PFSK-1 (cell line): ENCODE measurements at regions not wholly inside any gene's neighbourhood (a gene's known extent, or its start where the extent isn't known, plus 50 kb on each side); places are given as distances from the start of the nearest gene placed in this dataset.

Source experiments
- FOXP2 ChIP-seq: optimal IDR thresholded peaks from 2 replicates; pipeline ENCODE3; 2011; ENCODE audit warnings: borderline replicate concordance, control low read depth, inconsistent platforms; ENCODE audit not compliant: insufficient read depth; ENCODE audit errors: extremely low read length, extremely low read depth
- POLR2AphosphoS5 ChIP-seq: IDR thresholded peaks from 2 replicates; pipeline ENCODE4 v1.6.1; 2012; ENCODE audit warnings: low read depth, mild to moderate bottlenecking, control low read depth, low read length, moderate library complexity
- SIN3A ChIP-seq: IDR thresholded peaks from 2 replicates; pipeline ENCODE4 v1.6.1; 2012; ENCODE audit warnings: mild to moderate bottlenecking, low read length, moderate library complexity, borderline replicate concordance; ENCODE audit not compliant: insufficient read depth
- TAF1 ChIP-seq: IDR thresholded peaks from 2 replicates; pipeline ENCODE4 v1.6.1; 2012; ENCODE audit warnings: low read length, control low read depth, borderline replicate concordance; ENCODE audit not compliant: insufficient read depth
- TF ChIP-seq, protein P1 (sequence below), 2 experiments: IDR thresholded peaks; 2 replicates each; pipeline versions ENCODE4 v1.6.1 to v1.8.0; 2011 to 2012; ENCODE audit warnings: low read depth in 2 of 2, low read length in 2 of 2, control low read depth in 1 of 2, inconsistent platforms in 1 of 2, mild to moderate bottlenecking in 1 of 2, moderate library complexity in 1 of 2; ENCODE audit not compliant: insufficient read depth in 1 of 2

GRCh38 chr2:145431181-145431951 is 911.4 kb upstream of the ZEB2 start:
- TF ChIP-seq, protein P1, sequence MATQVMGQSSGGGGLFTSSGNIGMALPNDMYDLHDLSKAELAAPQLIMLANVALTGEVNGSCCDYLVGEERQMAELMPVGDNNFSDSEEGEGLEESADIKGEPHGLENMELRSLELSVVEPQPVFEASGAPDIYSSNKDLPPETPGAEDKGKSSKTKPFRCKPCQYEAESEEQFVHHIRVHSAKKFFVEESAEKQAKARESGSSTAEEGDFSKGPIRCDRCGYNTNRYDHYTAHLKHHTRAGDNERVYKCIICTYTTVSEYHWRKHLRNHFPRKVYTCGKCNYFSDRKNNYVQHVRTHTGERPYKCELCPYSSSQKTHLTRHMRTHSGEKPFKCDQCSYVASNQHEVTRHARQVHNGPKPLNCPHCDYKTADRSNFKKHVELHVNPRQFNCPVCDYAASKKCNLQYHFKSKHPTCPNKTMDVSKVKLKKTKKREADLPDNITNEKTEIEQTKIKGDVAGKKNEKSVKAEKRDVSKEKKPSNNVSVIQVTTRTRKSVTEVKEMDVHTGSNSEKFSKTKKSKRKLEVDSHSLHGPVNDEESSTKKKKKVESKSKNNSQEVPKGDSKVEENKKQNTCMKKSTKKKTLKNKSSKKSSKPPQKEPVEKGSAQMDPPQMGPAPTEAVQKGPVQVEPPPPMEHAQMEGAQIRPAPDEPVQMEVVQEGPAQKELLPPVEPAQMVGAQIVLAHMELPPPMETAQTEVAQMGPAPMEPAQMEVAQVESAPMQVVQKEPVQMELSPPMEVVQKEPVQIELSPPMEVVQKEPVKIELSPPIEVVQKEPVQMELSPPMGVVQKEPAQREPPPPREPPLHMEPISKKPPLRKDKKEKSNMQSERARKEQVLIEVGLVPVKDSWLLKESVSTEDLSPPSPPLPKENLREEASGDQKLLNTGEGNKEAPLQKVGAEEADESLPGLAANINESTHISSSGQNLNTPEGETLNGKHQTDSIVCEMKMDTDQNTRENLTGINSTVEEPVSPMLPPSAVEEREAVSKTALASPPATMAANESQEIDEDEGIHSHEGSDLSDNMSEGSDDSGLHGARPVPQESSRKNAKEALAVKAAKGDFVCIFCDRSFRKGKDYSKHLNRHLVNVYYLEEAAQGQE (IDR thresholded peaks at IDR 0.05; ENCODE audit: insufficient read depth in 1 of 2, low read depth in 2 of 2, low read length in 2 of 2), result no peak
- TF ChIP-seq FOXP2 (no peak), POLR2AphosphoS5 (no peak), TAF1 (no peak), SIN3A (no peak)

DNA sequence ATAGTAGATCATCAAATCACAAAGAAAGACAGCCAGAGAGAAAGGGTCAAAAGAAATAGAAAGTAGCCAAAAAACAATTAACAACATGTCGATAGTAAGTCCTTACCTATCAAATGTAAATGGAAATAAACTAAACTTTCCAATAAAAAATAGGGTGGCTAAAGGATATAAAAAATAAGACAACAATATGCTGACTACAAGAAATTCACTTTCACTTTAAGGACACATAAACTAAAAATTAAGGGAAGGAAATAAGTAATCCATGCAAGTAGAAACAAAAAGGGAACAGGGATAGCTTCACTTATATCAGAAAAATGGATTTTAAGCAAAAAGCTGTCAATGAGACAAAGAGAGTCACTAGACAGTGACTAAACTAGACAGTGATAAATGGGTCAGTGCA is 903.9 kb upstream of the ZEB2 start:
- TF ChIP-seq POLR2AphosphoS5, result no peak

- TF ChIP-seq, protein P1 (IDR thresholded peaks at IDR 0.05; ENCODE audit: insufficient read depth in 1 of 2, low read depth in 2 of 2, low read length in 2 of 2), result no peak
- TF ChIP-seq POLR2AphosphoS5 (no peak), TAF1 (no peak), FOXP2 (no peak), SIN3A (no peak)
Measured at GRCh38 chr2:145422576-145422975, 902.7 kb upstream of the ZEB2 start.

DNA sequence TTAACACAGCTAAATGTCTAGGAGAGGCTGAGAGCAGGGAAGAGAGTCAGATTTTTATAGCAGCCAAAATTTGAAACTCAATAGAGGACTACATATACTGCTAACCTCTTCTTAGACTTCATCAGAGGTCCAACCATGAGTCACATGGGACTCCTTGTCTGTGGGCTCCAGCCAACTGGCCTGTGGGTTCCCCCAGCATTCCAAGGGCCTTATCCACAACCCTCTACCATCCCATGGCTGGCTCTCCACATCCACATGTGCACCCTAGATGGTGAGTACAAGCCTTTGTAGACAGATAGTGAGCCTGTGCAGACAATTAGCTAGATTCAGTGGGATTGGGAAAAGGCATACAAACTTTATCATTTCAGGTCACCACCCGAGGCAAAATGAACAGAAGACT is 901.9 kb upstream of the ZEB2 start:
- TF ChIP-seq TAF1 (no peak), FOXP2 (no peak)
- TF ChIP-seq, protein P1 (IDR thresholded peaks at IDR 0.05; ENCODE audit: insufficient read depth in 1 of 2, low read depth in 2 of 2, low read length in 2 of 2), result no peak

DNA sequence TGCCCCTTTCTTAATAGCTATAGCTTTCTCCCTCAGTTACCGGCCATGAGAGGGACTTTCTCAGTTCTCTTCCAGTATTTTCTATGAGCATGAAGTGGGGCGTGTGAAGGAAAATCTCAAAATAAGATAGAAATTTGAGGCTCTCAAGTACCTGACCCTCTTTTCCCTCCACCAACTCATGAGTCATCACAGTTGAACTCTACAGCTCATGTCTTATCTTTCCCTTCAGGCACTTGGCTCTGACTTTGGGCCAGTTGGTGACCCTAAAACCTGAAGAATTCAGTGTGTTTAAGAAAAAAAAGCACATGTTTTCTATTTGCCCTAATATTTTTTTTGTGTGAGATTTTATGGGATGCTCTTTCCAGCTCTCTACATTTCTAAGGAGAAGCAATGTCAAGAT is 896.7 kb upstream of the ZEB2 start:
- no peak for TF ChIP-seq POLR2AphosphoS5
- TF ChIP-seq TAF1, result no peak
- TF ChIP-seq SIN3A, result no peak
- TF ChIP-seq, protein P1 (IDR thresholded peaks at IDR 0.05; ENCODE audit: insufficient read depth in 1 of 2, low read depth in 2 of 2, low read length in 2 of 2), result no peak
- no peak for TF ChIP-seq FOXP2
